Peyer's patch (tissue), 4 donors: ENCODE measurements at regions not wholly inside any gene's neighbourhood (a gene's known extent, or its start where the extent isn't known, plus 50 kb on each side); places are given as distances from the start of the nearest gene placed in this dataset.

Experiments used
- DNase-seq, 3 donors: peaks; one replicate each; pipeline ENCODE4 v3.0.0-alpha.2; 2017 to 2019
- H3K27ac ChIP-seq, 4 donors: fragments of 200-600 bp; sonication (generic); one replicate each; pipeline ENCODE4 v1.5.1; 2016 to 2019
- H3K27me3 ChIP-seq, 2 donors: fragments of 200-600 bp; sonication (generic); one replicate each; pipeline ENCODE4 v1.5.1; 2019
- H3K36me3 ChIP-seq, 3 donors: fragments of 200-600 bp; sonication (generic); one replicate each; pipeline ENCODE4 v1.5.1; 2016 to 2019
- H3K4me1 ChIP-seq, 4 donors: fragments of 200-600 bp; sonication (generic); one replicate each; pipeline ENCODE4 v1.5.1; 2016 to 2019
- H3K4me3 ChIP-seq, 4 donors: fragments of 200-600 bp; sonication (generic); 1 replicate in 3 of 4; 2 replicates in 1 of 4; pipeline ENCODE4 v1.5.1; 2016 to 2019; ENCODE audit warnings: mild to moderate bottlenecking in 1 of 4
- H3K9me3 ChIP-seq, 4 donors: fragments of 200-600 bp; sonication (generic); one replicate each; pipeline ENCODE4 v1.5.1; 2016 to 2019; ENCODE audit warnings: mild to moderate bottlenecking in 1 of 4
- POLR2A ChIP-seq, 2 donors: fragments of 450-650 bp; IDR thresholded peaks; one replicate each; pipeline ENCODE4 v1.5.1; 2017; ENCODE audit warnings: antibody characterized with exemption in 2 of 2, mild to moderate bottlenecking in 2 of 2, moderate library complexity in 2 of 2
- TF ChIP-seq, protein P1 (sequence below), 6 experiments: fragments of 450-650 bp in 4 of 6; fragments of 200-600 bp in 2 of 6; sonication (generic) in 1 of 6; IDR thresholded peaks; one replicate each; pipeline ENCODE4 v1.5.1; 2017 to 2019; ENCODE audit warnings: antibody characterized with exemption in 6 of 6, mild to moderate bottlenecking in 3 of 6, moderate library complexity in 1 of 6

DNA sequence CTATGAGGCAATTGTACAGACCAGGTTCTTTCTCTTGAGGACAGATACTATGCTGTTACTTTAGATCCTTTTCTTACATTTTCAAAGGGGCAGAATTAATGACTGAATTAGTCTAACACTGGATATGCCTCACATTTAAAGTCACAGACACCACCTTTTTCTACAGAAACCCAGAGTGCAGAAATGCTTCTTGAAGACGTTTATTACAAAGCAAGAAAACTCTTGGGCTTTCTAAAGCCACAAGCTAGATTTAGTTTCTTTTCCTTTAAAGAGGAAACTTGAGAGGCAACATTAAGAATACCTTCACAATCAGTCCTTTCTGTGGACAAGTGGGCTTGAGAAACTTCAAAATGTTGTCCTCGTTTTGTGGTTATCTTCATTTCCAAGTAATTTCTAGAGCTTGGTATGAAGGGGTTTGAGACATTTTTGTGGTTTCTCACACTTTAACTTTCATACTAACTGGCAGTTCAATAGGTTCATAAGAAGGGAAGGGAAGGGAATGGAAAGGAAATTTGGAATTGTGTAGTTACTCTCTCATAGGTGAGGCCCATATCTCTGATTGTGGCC, 527.4 kb downstream of the RASEF start:
- H3K36me3 ChIP-seq, result no peaks in the 10 kb centered on the region

DNA sequence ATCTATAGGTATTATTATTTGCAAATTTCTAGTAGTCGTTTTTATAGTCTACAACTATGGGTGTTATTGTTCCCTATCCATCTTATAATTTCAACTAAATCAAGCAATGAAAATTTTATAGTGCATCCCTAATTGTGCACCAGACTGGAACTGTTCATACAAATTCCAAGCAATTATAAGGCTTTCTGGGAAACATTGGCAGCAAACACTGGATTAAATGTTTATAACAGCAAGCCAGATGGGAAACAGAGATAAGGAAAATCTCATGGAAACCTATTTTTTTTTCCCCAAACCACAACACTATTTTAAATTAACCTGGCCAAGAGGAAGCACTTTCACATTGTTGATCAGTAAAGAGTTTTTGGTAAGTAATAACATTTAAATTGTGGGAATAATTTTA, 524.3 kb downstream of the RASEF start:
- no peak for TF ChIP-seq POLR2A (IDR thresholded peaks at IDR 0.05)
- Histone ChIP-seq H3K36me3 (no peaks in the 10 kb centered on the region), H3K4me3 (no peak overlapping the region), H3K27me3 (no peaks in the 10 kb centered on the region), H3K27ac (no peak overlapping the region), H3K9me3 (no peaks in the 10 kb centered on the region), H3K4me1 (no peaks in the 10 kb centered on the region)
- no peak for DNase-seq

More for the DNA sequence above, 527.4 kb downstream of the RASEF start:
- Histone ChIP-seq H3K4me3 (no peak overlapping the region), H3K4me1 (no peaks in the 10 kb centered on the region), H3K9me3 (no peaks in the 10 kb centered on the region), H3K27ac (no peak overlapping the region), H3K27me3 (no peaks in the 10 kb centered on the region)
- TF ChIP-seq POLR2A (IDR thresholded peaks at IDR 0.05), result no peak
- TF ChIP-seq, protein P1, sequence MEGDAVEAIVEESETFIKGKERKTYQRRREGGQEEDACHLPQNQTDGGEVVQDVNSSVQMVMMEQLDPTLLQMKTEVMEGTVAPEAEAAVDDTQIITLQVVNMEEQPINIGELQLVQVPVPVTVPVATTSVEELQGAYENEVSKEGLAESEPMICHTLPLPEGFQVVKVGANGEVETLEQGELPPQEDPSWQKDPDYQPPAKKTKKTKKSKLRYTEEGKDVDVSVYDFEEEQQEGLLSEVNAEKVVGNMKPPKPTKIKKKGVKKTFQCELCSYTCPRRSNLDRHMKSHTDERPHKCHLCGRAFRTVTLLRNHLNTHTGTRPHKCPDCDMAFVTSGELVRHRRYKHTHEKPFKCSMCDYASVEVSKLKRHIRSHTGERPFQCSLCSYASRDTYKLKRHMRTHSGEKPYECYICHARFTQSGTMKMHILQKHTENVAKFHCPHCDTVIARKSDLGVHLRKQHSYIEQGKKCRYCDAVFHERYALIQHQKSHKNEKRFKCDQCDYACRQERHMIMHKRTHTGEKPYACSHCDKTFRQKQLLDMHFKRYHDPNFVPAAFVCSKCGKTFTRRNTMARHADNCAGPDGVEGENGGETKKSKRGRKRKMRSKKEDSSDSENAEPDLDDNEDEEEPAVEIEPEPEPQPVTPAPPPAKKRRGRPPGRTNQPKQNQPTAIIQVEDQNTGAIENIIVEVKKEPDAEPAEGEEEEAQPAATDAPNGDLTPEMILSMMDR (IDR thresholded peaks at IDR 0.05), result no peak
- no peak for DNase-seq

DNA sequence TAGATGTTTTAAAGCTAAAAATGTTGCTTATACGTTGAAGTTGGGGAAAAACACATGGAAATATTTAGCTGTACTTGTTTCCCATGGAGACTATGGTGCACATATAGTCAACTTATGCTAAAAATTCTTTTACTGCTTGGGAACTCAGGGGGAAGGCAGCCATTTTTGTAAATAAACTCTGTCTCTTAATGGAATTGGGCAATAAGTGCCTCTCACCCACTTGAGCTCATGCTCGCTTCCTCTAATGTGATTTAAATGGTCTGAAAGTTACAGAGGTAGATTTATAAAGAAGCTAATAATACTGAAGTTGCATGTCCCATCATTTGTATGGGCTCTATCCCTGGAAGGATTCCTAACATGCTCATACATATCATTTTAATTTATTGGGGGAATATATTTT, 523.8 kb downstream of the RASEF start:
- H3K9me3 ChIP-seq, result no peaks in the 10 kb centered on the region
- no peaks in the 10 kb centered on the region for H3K27me3 ChIP-seq
- TF ChIP-seq, protein P1 (IDR thresholded peaks at IDR 0.05), result no peak
- TF ChIP-seq POLR2A (IDR thresholded peaks at IDR 0.05), result no peak
- H3K36me3 ChIP-seq, result no peaks in the 10 kb centered on the region
- H3K4me1 ChIP-seq, result no peaks in the 10 kb centered on the region
- no peak overlapping the region for H3K27ac ChIP-seq
- no peak for DNase-seq
- no peak overlapping the region for H3K4me3 ChIP-seq

DNA sequence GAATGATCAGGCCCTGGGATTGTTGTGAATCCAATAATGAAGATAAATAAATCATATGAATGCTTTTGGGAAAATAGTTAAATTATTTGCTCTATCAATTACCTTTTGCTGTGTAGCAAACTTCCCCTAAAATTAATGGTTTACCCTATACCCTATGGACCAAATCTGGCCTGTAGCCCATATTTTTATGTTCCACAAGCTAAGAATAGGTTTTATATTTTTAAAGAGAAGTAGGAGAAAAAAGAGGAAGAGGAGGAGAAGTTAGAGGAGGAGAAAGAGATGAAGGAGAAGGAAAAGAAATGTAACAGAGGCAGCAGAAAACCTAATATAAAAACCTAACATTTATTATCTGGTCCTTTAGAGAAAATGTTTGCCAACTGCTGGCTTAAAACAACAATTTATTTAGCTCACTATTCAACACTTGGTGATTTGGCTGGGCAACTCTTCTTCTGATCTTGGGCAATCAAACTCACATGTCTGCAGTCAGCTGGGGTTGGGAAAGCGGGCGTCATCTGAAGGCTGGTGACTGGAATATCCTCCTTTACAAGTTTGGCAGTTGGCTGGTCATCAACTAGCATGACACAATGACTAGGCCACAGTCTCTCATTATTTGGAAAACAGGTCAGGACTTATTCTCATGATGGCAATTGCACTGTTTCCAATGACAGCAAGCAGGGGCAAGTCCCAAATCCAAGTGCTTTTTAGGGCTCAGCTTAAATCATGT, 522.9 kb downstream of the RASEF start:
- no peak for DNase-seq
- no peaks in the 10 kb centered on the region for H3K36me3 ChIP-seq
- H3K4me1 ChIP-seq, result no peaks in the 10 kb centered on the region
- H3K27me3 ChIP-seq, result no peaks in the 10 kb centered on the region
- H3K9me3 ChIP-seq, result no peaks in the 10 kb centered on the region
- no peak for TF ChIP-seq POLR2A (IDR thresholded peaks at IDR 0.05)
- TF ChIP-seq, protein P1 (IDR thresholded peaks at IDR 0.05), result no peak
- H3K4me3 ChIP-seq, result no peak overlapping the region
- no peak overlapping the region for H3K27ac ChIP-seq

DNA sequence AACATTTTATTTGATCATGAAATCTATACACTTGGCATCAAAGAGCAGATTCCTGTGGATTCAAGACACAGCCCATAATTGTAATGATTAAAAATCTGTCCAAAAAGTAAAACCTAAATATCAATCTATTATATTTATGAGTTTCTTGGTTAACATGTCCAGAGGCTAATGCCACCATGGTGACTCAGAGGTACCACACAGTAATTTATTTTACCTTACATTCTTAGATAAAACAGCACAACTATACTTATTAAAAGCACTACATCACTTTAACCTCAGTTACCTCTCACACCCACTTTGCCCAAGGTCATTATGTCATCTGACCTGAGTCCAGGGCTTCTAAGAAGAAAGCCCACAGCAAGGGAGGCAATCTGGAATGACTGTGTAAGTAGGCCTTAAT, 519.2 kb downstream of the RASEF start:
- H3K4me3 ChIP-seq, result no peak overlapping the region
- H3K4me1 ChIP-seq, result no peaks in the 10 kb centered on the region
- no peak overlapping the region for H3K27ac ChIP-seq
- H3K27me3 ChIP-seq, result no peaks in the 10 kb centered on the region
- no peaks in the 10 kb centered on the region for H3K36me3 ChIP-seq
- H3K9me3 ChIP-seq, result no peaks in the 10 kb centered on the region
- DNase-seq, result no peak
- TF ChIP-seq, protein P1 (IDR thresholded peaks at IDR 0.05), result no peak
- TF ChIP-seq POLR2A (IDR thresholded peaks at IDR 0.05), result no peak

DNA sequence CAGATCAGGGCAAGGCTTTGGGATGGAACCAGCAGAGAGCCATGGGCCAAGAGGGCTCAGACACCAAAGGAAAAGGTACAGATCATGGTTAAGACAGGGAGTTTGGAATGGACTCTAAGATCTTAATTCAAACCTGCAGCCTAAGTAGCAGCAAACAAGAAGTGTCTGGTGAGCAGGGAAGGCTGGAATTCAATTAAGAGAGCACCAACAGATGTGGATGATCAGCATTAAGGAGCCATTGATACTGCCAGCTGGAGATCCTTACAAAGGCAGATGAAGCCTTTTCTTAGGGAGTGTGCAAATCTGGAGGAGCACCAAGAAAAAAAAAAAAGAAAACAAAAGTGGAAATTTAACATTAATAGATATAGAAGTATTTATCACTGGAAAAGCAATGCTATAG, 516.8 kb downstream of the RASEF start:
- Histone ChIP-seq H3K27me3 (no peaks in the 10 kb centered on the region), H3K4me1 (no peaks in the 10 kb centered on the region), H3K4me3 (no peak overlapping the region), H3K27ac (no peak overlapping the region), H3K9me3 (no peaks in the 10 kb centered on the region), H3K36me3 (no peaks in the 10 kb centered on the region)
- TF ChIP-seq, protein P1 (IDR thresholded peaks at IDR 0.05), result no peak
- TF ChIP-seq POLR2A (IDR thresholded peaks at IDR 0.05), result no peak
- no peak for DNase-seq
